SK-N-SH (cell line): ENCODE measurements at regions not wholly inside any gene's neighbourhood (a gene's known extent, or its start where the extent isn't known, plus 50 kb on each side); places are given as distances from the start of the nearest gene placed in this dataset.

ENCODE experiments used
- CTCF ChIA-PET: fragments of 300-600, 350-600 bp; formaldehyde crosslinking; extraction: SDS; loops from one replicate; lab custom pipeline; 2021; lab: Yijun Ruan, JAX
- POLR2A ChIA-PET: fragments of 350-600 bp; sonication (Branson Sonifier 250); formaldehyde crosslinking; extraction: SDS; loops from one replicate; lab custom pipeline; 2020; ENCODE audit warnings: antibody characterized with exemption, inconsistent platforms; lab: Yijun Ruan, JAX
- DNase-seq: peaks from one replicate; pipeline ENCODE4 v3.0.0; 2012
- H2AFZ ChIP-seq: fragments of 200-600 bp; sonication (generic); 2 replicates; pipeline ENCODE4 v1.8.1; 2016; ENCODE audit warnings: antibody characterized with exemption, mild to moderate bottlenecking, low read depth
- H3F3A ChIP-seq: fragments of 200-600 bp; sonication (generic); replicated peaks from 2 replicates; pipeline ENCODE3; 2016; ENCODE audit warnings: antibody characterized with exemption, mild to moderate bottlenecking; ENCODE audit not compliant: insufficient read depth
- H3K27ac ChIP-seq, 2 experiments: fragments of 200-500 bp in 1 of 2; fragments of 200-600 bp in 1 of 2; sonication (Bioruptor generic) in 1 of 2; sonication (generic), shearing (Covaris generic) in 1 of 2; 2 replicates each; pipeline versions ENCODE4 v1.5.1 to v1.6.1; 2014 to 2016; ENCODE audit warnings: low read depth in 2 of 2, inconsistent platforms in 1 of 2, low read length in 1 of 2, mild to moderate bottlenecking in 1 of 2, mixed read lengths in 1 of 2
- H3K27me3 ChIP-seq: fragments of 200-600 bp; sonication (generic), shearing (Covaris generic); 2 replicates; pipeline ENCODE4 v1.6.1; 2016; ENCODE audit warnings: mixed run types; ENCODE audit not compliant: insufficient read depth
- H3K36me3 ChIP-seq, 2 experiments: fragments of 200-500 bp in 1 of 2; fragments of 200-600 bp in 1 of 2; sonication (Bioruptor generic) in 1 of 2; sonication (generic) in 1 of 2; replicated peaks in 1 of 2; 2 replicates each; pipeline versions ENCODE3 to v1.5.1; 2014 to 2016; ENCODE audit warnings: low read length in 1 of 2, mild to moderate bottlenecking in 1 of 2; ENCODE audit not compliant: insufficient read depth in 2 of 2, control insufficient read depth in 1 of 2
- H3K4me1 ChIP-seq, 2 experiments: fragments of 200-500 bp in 1 of 2; fragments of 200-600 bp in 1 of 2; sonication (Bioruptor generic) in 1 of 2; sonication (generic), shearing (Covaris generic) in 1 of 2; 2 replicates each; pipeline versions ENCODE4 v1.5.1 to v1.6.1; 2014 to 2016; ENCODE audit warnings: low read depth in 1 of 2, low read length in 1 of 2, mixed run types in 1 of 2; ENCODE audit not compliant: insufficient read depth in 2 of 2, control insufficient read depth in 1 of 2
- H3K4me2 ChIP-seq: fragments of 200-600 bp; sonication (generic), shearing (Covaris generic); 2 replicates; pipeline ENCODE4 v1.6.1; 2017; ENCODE audit warnings: mixed run types
- H3K4me3 ChIP-seq, 2 experiments: fragments of 200-500 bp in 1 of 2; fragments of 200-600 bp in 1 of 2; sonication (Bioruptor generic) in 1 of 2; sonication (generic), shearing (Covaris generic) in 1 of 2; 2 replicates each; pipeline versions ENCODE4 v1.5.1 to v1.8.1; 2014 to 2016; ENCODE audit warnings: low read depth in 2 of 2, inconsistent platforms in 1 of 2, low read length in 1 of 2, mild to moderate bottlenecking in 1 of 2, mixed read lengths in 1 of 2, moderate library complexity in 1 of 2
- H3K79me2 ChIP-seq: fragments of 200-600 bp; sonication (generic); 2 replicates; pipeline ENCODE4 v1.8.1; 2017; ENCODE audit warnings: mild to moderate bottlenecking; ENCODE audit not compliant: insufficient read depth
- H3K9ac ChIP-seq: fragments of 200-600 bp; sonication (generic); 2 replicates; pipeline ENCODE4 v1.6.1; 2017; ENCODE audit warnings: mixed run types
- H3K9me2 ChIP-seq: fragments of 200-600 bp; sonication (generic); 2 replicates; pipeline ENCODE4 v1.6.1; 2017; ENCODE audit warnings: mixed run types
- H3K9me3 ChIP-seq: fragments of 200-600 bp; sonication (generic); 2 replicates; pipeline ENCODE4 v1.6.1; 2017; ENCODE audit warnings: mixed run types, mild to moderate bottlenecking, moderate library complexity
- H4K20me1 ChIP-seq: fragments of 200-600 bp; sonication (generic); 2 replicates; pipeline ENCODE4 v1.6.1; 2017; ENCODE audit warnings: mild to moderate bottlenecking, mixed run types; ENCODE audit not compliant: insufficient read depth
- CHD2 ChIP-seq: fragments of 150-350 bp; IDR thresholded peaks from 2 replicates; pipeline ENCODE4 v1.6.1; 2018; ENCODE audit warnings: low read length; ENCODE audit not compliant: partially characterized antibody
- ELF1 ChIP-seq: IDR thresholded peaks from 2 replicates; pipeline ENCODE4 v1.4.0; 2012
- EZH2phosphoT487 ChIP-seq: fragments of 200-600 bp; sonication (generic); IDR thresholded peaks from 2 replicates; pipeline ENCODE4 v1.6.1; 2017; ENCODE audit warnings: low read depth, mixed run types, mild to moderate bottlenecking, antibody characterized with exemption, moderate library complexity, borderline replicate concordance
- FOSL2 ChIP-seq: IDR thresholded peaks from 2 replicates; pipeline ENCODE4 v1.4.0; 2012; ENCODE audit warnings: low read depth, mild to moderate bottlenecking, moderate library complexity, borderline replicate concordance
- FOXM1 ChIP-seq: IDR thresholded peaks from 2 replicates; pipeline ENCODE4 v1.4.0; 2012; ENCODE audit warnings: low read depth, mild to moderate bottlenecking
- GABPA ChIP-seq: IDR thresholded peaks from 2 replicates; pipeline ENCODE4 v1.4.0; 2012; ENCODE audit warnings: low read depth, mild to moderate bottlenecking
- IRF3 ChIP-seq: fragments of 150-350 bp; IDR thresholded peaks from 2 replicates; pipeline ENCODE4 v1.6.1; 2016; ENCODE audit warnings: mild to moderate bottlenecking, low read depth, low read length
- NFIC ChIP-seq: IDR thresholded peaks from 2 replicates; pipeline ENCODE4 v1.4.0; 2012; ENCODE audit warnings: borderline replicate concordance
- NRF1 ChIP-seq: IDR thresholded peaks from 2 replicates; pipeline ENCODE4 v1.6.1; 2012; ENCODE audit warnings: low read depth, mild to moderate bottlenecking, low read length
- POLR2AphosphoS5 ChIP-seq: IDR thresholded peaks from 2 replicates; pipeline ENCODE4 v1.6.1; 2012; ENCODE audit warnings: low read depth, low read length
- RCOR1 ChIP-seq: fragments of 150-350 bp; IDR thresholded peaks from 2 replicates; pipeline ENCODE4 v1.6.1; 2017; ENCODE audit warnings: antibody characterized with exemption, low read length
- RXRA ChIP-seq: IDR thresholded peaks from 2 replicates; pipeline ENCODE4 v1.4.0; 2012; ENCODE audit warnings: low read depth, mild to moderate bottlenecking, borderline replicate concordance
- SIN3A ChIP-seq: IDR thresholded peaks from 2 replicates; pipeline ENCODE4 v1.6.1; 2012; ENCODE audit warnings: low read depth, mild to moderate bottlenecking, low read length, moderate library complexity, borderline replicate concordance
- TAF1 ChIP-seq: IDR thresholded peaks from 2 replicates; pipeline ENCODE4 v1.6.1; 2012; ENCODE audit warnings: low read depth, mild to moderate bottlenecking, low read length, moderate library complexity, borderline replicate concordance
- TEAD4 ChIP-seq: IDR thresholded peaks from 2 replicates; pipeline ENCODE4 v1.4.0; 2012; ENCODE audit warnings: mild to moderate bottlenecking, borderline replicate concordance; ENCODE audit not compliant: insufficient read depth
- ZBTB33 ChIP-seq: IDR thresholded peaks from 2 replicates; pipeline ENCODE4 v1.4.0; 2012; ENCODE audit warnings: low read depth, borderline replicate concordance
- WGBS: methylation state at CpG from one replicate; pipeline ENCODE4 v1.1.6; 2017; ENCODE audit warnings: low lambda C conversion rate; 5-methylcytosine and 5-hydroxymethylcytosine counted together
- TF ChIP-seq, protein P1 (sequence below): fragments of 150-350 bp; IDR thresholded peaks from 2 replicates; pipeline ENCODE4 v1.6.1; 2017; ENCODE audit warnings: antibody characterized with exemption, low read length, low read depth, borderline replicate concordance
- TF ChIP-seq, protein P2 (sequence below): IDR thresholded peaks from 2 replicates; pipeline ENCODE4; 2012
- TF ChIP-seq, protein P3 (sequence below): IDR thresholded peaks from 2 replicates; pipeline ENCODE4 v1.4.0; 2012; ENCODE audit warnings: low read depth

GRCh38 chrX:149221230-149221629 is 283.9 kb downstream of the IDS start:
- H3K9me2 ChIP-seq = no peaks in the 10 kb centered on the region
- 3% methylated on average over 6 of the region's 6 CpGs for WGBS

More at GRCh38 chrX:149221230-149221629, 283.9 kb downstream of the IDS start:
- no peaks in the 10 kb centered on the region for H3K4me1 ChIP-seq
- POLR2A ChIA-PET = no interaction called here
- H3F3A ChIP-seq = no peaks in the 10 kb centered on the region
- no peaks in the 10 kb centered on the region for H4K20me1 ChIP-seq
- no peak overlapping the region for H2AFZ ChIP-seq
- H3K4me3 ChIP-seq = no peak overlapping the region
- no peaks in the 10 kb centered on the region for H3K27me3 ChIP-seq
- no peaks in the 10 kb centered on the region for H3K79me2 ChIP-seq
- TF ChIP-seq ELF1 = no peak
- no peak for TF ChIP-seq FOXM1
- no peak for TF ChIP-seq IRF3
- no peak for TF ChIP-seq EZH2phosphoT487
- TF ChIP-seq ZBTB33 = no peak
- TF ChIP-seq FOSL2 = no peak
- TF ChIP-seq TAF1 = no peak
- no peak for TF ChIP-seq NRF1
- no peak for TF ChIP-seq NFIC
- no peak for TF ChIP-seq RXRA
- TF ChIP-seq, protein P1, sequence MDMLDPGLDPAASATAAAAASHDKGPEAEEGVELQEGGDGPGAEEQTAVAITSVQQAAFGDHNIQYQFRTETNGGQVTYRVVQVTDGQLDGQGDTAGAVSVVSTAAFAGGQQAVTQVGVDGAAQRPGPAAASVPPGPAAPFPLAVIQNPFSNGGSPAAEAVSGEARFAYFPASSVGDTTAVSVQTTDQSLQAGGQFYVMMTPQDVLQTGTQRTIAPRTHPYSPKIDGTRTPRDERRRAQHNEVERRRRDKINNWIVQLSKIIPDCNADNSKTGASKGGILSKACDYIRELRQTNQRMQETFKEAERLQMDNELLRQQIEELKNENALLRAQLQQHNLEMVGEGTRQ = no peak
- TF ChIP-seq CHD2 = no peak
- no peak for TF ChIP-seq POLR2AphosphoS5
- no peak for TF ChIP-seq RCOR1
- TF ChIP-seq SIN3A = no peak
- TF ChIP-seq GABPA = no peak
- TF ChIP-seq, protein P2, sequence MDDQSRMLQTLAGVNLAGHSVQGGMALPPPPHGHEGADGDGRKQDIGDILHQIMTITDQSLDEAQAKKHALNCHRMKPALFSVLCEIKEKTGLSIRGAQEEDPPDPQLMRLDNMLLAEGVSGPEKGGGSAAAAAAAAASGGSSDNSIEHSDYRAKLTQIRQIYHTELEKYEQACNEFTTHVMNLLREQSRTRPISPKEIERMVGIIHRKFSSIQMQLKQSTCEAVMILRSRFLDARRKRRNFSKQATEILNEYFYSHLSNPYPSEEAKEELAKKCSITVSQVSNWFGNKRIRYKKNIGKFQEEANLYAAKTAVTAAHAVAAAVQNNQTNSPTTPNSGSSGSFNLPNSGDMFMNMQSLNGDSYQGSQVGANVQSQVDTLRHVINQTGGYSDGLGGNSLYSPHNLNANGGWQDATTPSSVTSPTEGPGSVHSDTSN = no peak
- TF ChIP-seq TEAD4 = no peak
- TF ChIP-seq, protein P3, sequence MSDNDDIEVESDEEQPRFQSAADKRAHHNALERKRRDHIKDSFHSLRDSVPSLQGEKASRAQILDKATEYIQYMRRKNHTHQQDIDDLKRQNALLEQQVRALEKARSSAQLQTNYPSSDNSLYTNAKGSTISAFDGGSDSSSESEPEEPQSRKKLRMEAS = no peak
- H3K9me3 ChIP-seq = no peaks in the 10 kb centered on the region
- no peaks in the 10 kb centered on the region for H3K36me3 ChIP-seq
- H3K27ac ChIP-seq = no peak overlapping the region
- no peak overlapping the region for H3K4me2 ChIP-seq
- DNase-seq = no peak
- H3K9ac ChIP-seq = no peak overlapping the region
- CTCF ChIA-PET = no interaction called here
